WTC11 (cell line): ENCODE measurements at regions not wholly inside any gene's neighbourhood (a gene's known extent, or its start where the extent isn't known, plus 50 kb on each side); places are given as distances from the start of the nearest gene placed in this dataset.

Source experiments
- ATF1 ChIP-seq: sonication (generic); formaldehyde crosslinking; IDR thresholded peaks from 2 replicates; pipeline ENCODE4 v1.8.1; 2023; ENCODE audit warnings: mild to moderate bottlenecking, moderate library complexity, missing genetic modification reagents
- CREB1 ChIP-seq: sonication (generic); formaldehyde crosslinking; IDR thresholded peaks from 2 replicates; pipeline ENCODE4 v1.8.0; 2023; ENCODE audit warnings: mild to moderate bottlenecking, missing genetic modification reagents
- CREM ChIP-seq: sonication (generic); formaldehyde crosslinking; IDR thresholded peaks from 2 replicates; pipeline ENCODE4 v1.8.1; 2022; ENCODE audit warnings: mild to moderate bottlenecking, missing genetic modification reagents, moderate library complexity
- FOXP1 ChIP-seq: sonication (generic); formaldehyde crosslinking; IDR thresholded peaks from 2 replicates; pipeline ENCODE4 v1.8.0; 2022; ENCODE audit warnings: missing genetic modification reagents, mild to moderate bottlenecking, moderate library complexity, borderline replicate concordance
- NFYB ChIP-seq: sonication (generic); formaldehyde crosslinking; conservative IDR thresholded peaks from 2 replicates; pipeline ENCODE4 v1.8.0; 2022; ENCODE audit warnings: low read depth, missing genetic modification reagents
- OVOL2 ChIP-seq: fragments of 250-450 bp; sonication (Bioruptor Pico); IDR thresholded peaks from 2 replicates; pipeline ENCODE4 v1.9.0; 2021; ENCODE audit warnings: mild to moderate bottlenecking, borderline replicate concordance
- TF ChIP-seq, protein P1 (sequence below): fragments of 200-600 bp; IDR thresholded peaks from 2 replicates; pipeline ENCODE4 v1.8.0; 2022; ENCODE audit warnings: antibody characterized with exemption

DNA sequence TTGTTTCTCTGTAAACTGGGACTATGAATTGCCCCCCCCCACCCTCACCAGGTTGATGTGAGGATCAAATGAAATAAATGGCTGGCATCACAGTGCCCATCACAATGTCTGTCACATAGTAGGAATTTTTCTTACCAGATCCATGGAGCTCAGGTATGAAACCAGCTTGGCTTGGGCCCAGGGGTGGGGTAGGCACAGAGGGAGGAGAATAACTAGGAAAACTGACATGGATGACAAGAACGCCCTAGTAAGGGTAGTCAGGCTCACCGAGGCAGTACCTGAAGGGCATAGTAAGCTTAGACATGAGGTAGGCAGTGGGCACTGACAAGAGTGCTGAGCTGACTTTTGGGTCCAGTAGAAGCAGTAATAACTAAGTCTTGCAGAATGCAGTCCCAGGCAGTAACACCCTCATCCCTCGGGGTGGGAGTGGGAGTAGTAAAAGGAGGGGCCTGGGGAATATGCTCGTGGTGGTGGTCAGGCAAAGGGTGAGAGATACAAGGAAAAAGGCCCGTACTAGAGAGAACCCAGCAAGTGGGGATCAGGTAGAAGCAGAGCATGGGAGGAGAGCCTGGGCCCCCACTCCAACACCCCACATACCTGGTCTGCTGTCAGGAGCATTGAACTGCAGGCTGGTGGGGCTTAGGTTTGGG, 155.9 kb upstream of the PJA1 start:
- TF ChIP-seq CREM (CRISPR knock-in tag), result no peak
- TF ChIP-seq, protein P1, sequence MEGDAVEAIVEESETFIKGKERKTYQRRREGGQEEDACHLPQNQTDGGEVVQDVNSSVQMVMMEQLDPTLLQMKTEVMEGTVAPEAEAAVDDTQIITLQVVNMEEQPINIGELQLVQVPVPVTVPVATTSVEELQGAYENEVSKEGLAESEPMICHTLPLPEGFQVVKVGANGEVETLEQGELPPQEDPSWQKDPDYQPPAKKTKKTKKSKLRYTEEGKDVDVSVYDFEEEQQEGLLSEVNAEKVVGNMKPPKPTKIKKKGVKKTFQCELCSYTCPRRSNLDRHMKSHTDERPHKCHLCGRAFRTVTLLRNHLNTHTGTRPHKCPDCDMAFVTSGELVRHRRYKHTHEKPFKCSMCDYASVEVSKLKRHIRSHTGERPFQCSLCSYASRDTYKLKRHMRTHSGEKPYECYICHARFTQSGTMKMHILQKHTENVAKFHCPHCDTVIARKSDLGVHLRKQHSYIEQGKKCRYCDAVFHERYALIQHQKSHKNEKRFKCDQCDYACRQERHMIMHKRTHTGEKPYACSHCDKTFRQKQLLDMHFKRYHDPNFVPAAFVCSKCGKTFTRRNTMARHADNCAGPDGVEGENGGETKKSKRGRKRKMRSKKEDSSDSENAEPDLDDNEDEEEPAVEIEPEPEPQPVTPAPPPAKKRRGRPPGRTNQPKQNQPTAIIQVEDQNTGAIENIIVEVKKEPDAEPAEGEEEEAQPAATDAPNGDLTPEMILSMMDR, result no peak
- no peak for TF ChIP-seq ATF1 (CRISPR knock-in tag)
- no peak for TF ChIP-seq CREB1 (CRISPR knock-in tag)
- TF ChIP-seq FOXP1 (CRISPR knock-in tag), result no peak
- no peak for TF ChIP-seq OVOL2 (CRISPR knock-in tag)
- no peak for TF ChIP-seq NFYB (CRISPR knock-in tag)
